K562 (cell line): ENCODE measurements at regions not wholly inside any gene's neighbourhood (a gene's known extent, or its start where the extent isn't known, plus 50 kb on each side); places are given as distances from the start of the nearest gene placed in this dataset.

ENCODE experiments used
- ATAC-seq: fragments of 200-7000 bp; cut with Tn5 transposase; 3 replicates; pipeline ENCODE4 v1.9.1; 2020; ENCODE audit warnings: moderate library complexity
- BruUV-seq: library from RNA; stranded (reverse); fragments of 400-500 nt; replicated peaks from 2 replicates; lab custom pipeline; 2021; lab: Mats Ljungman, UMichigan
- CTCF ChIA-PET: fragments of 300-600 bp; formaldehyde crosslinking; extraction: SDS; loops from one replicate; lab custom pipeline; 2021; ENCODE audit warnings: low intra/inter-chr PET ratio; lab: Yijun Ruan, JAX
- POLR2A ChIA-PET: fragments of 300-600, 350-650 bp; sonication (Branson Sonifier 250); formaldehyde crosslinking; extraction: SDS; loops from one replicate; lab custom pipeline; 2021; ENCODE audit warnings: antibody characterized with exemption, inconsistent platforms; lab: Yijun Ruan, JAX
- DNase-seq, 4 experiments: peaks; one replicate each; pipeline versions ENCODE4 v3.0.0 to v3.0.0-alpha.2; 2011 to 2018; ENCODE audit warnings: low spot score in 3 of 4, mixed read lengths in 3 of 4; ENCODE audit errors: extremely low read depth in 1 of 4
- FAIRE-seq: peaks from 2 replicates; lab custom pipeline; 2011; peaks lifted over from hg19 to GRCh38; lab: Jason Lieb, UNC
- H2AFZ ChIP-seq: 2 replicates; pipeline ENCODE4 v1.6.0; 2011; ENCODE audit warnings: low read depth, low read length, control low read depth, inconsistent platforms
- H3K27ac ChIP-seq: fragments of 200-600 bp; 3 replicates; pipeline ENCODE4 v1.8.0; 2011; ENCODE audit warnings: low read depth, mild to moderate bottlenecking, control low read depth, inconsistent platforms, low read length, moderate library complexity, mixed read lengths; ENCODE audit errors: extremely low read depth
- H3K27me3 ChIP-seq, 2 experiments: fragments of 300-600 bp in 1 of 2; 2 replicates in 1 of 2; 3 replicates in 1 of 2; pipeline versions ENCODE4 v1.6.0 to v1.8.0; 2011; ENCODE audit warnings: inconsistent platforms in 2 of 2, low read length in 2 of 2, mild to moderate bottlenecking in 1 of 2, mixed read lengths in 1 of 2, moderate library complexity in 1 of 2; ENCODE audit not compliant: control insufficient read depth in 2 of 2, insufficient read depth in 2 of 2
- H3K36me3 ChIP-seq: fragments of 300-600 bp; 3 replicates; pipeline ENCODE4 v1.8.0; 2011; ENCODE audit warnings: mild to moderate bottlenecking, low read length, inconsistent platforms; ENCODE audit not compliant: control insufficient read depth, insufficient read depth
- H3K4me1 ChIP-seq, 2 experiments: fragments of 200-600 bp in 1 of 2; replicated peaks in 1 of 2; 2 replicates in 1 of 2; 3 replicates in 1 of 2; pipeline versions ENCODE4 v1.5.1 to v1.8.0; 2011; ENCODE audit warnings: inconsistent platforms in 2 of 2, low read length in 2 of 2, mild to moderate bottlenecking in 1 of 2, mixed read lengths in 1 of 2, moderate library complexity in 1 of 2; ENCODE audit not compliant: control insufficient read depth in 2 of 2, insufficient read depth in 2 of 2
- H3K4me2 ChIP-seq: 2 replicates; pipeline ENCODE4 v1.6.1; 2011; ENCODE audit warnings: low read length, control low read depth, inconsistent platforms, mixed read lengths; ENCODE audit not compliant: insufficient read depth
- H3K4me3 ChIP-seq: fragments of 200-600 bp; sonication (generic), shearing (Covaris generic); 2 replicates; pipeline ENCODE4 v1.5.1; 2016; ENCODE audit warnings: control low read depth, inconsistent platforms
- H3K79me2 ChIP-seq: fragments of 200-600 bp; 3 replicates; pipeline ENCODE4 v1.8.0; 2011; ENCODE audit warnings: low read length, inconsistent platforms; ENCODE audit not compliant: control insufficient read depth, insufficient read depth
- H3K9ac ChIP-seq, 2 experiments: 2 replicates each; pipeline versions ENCODE4 v1.6.0 to v1.6.1; 2011; ENCODE audit warnings: low read depth in 2 of 2, low read length in 2 of 2, control low read depth in 1 of 2, inconsistent platforms in 1 of 2, mild to moderate bottlenecking in 1 of 2, mixed read lengths in 1 of 2; ENCODE audit not compliant: insufficient read depth in 1 of 2
- H3K9me1 ChIP-seq: one replicate; pipeline ENCODE4 v1.6.0; 2011; ENCODE audit warnings: inconsistent platforms, mild to moderate bottlenecking, low read length, moderate library complexity; ENCODE audit not compliant: control insufficient read depth, insufficient read depth
- H3K9me3 ChIP-seq: replicated peaks from 2 replicates; pipeline ENCODE4 v1.5.1; 2011; ENCODE audit warnings: low read depth, low read length, inconsistent platforms; ENCODE audit not compliant: control insufficient read depth, insufficient read depth
- H4K20me1 ChIP-seq: replicated peaks from 2 replicates; pipeline ENCODE4 v1.6.1; 2011; ENCODE audit warnings: low read length, inconsistent platforms, mixed read lengths; ENCODE audit not compliant: control insufficient read depth, insufficient read depth
- ADNP ChIP-seq: fragments of 200-800 bp; sonication (Bioruptor generic); IDR thresholded peaks from 2 replicates; pipeline ENCODE4 v1.6.1; 2016; ENCODE audit warnings: missing genetic modification characterization, missing compliant biosample characterization
- BRD9 ChIP-seq: fragments of 450-650 bp; IDR thresholded peaks from 2 replicates; pipeline ENCODE4 v1.6.1; 2018; ENCODE audit warnings: low read depth; ENCODE audit not compliant: partially characterized antibody
- CBX5 ChIP-seq: IDR thresholded peaks from 2 replicates; pipeline ENCODE4 v1.6.1; 2014; ENCODE audit warnings: low read depth, borderline replicate concordance
- ELK3 ChIP-seq: fragments of 450-650 bp; formaldehyde crosslinking; IDR thresholded peaks from 2 replicates; pipeline ENCODE4 v1.4.0; 2020; ENCODE audit warnings: mild to moderate bottlenecking
- EP300 ChIP-seq: IDR thresholded peaks from 2 replicates; pipeline ENCODE4 v1.6.1; 2012; ENCODE audit warnings: low read length, improper control_type of control experiment
- ERF ChIP-seq: fragments of 450-650 bp; formaldehyde crosslinking; IDR thresholded peaks from 2 replicates; pipeline ENCODE4 v1.4.0; 2020; ENCODE audit warnings: mild to moderate bottlenecking, mixed read lengths
- MTA2 ChIP-seq: fragments of 450-650 bp; IDR thresholded peaks from 2 replicates; pipeline ENCODE4 v1.6.1; 2016; ENCODE audit warnings: low read depth
- TEAD4 ChIP-seq, 2 experiments: sonication (generic) in 1 of 2; formaldehyde crosslinking in 1 of 2; IDR thresholded peaks; 2 replicates each; pipeline versions ENCODE4 v1.6.1 to v1.8.0; 2012 to 2022; ENCODE audit warnings: borderline replicate concordance in 1 of 2, inconsistent platforms in 1 of 2, low read length in 1 of 2, mild to moderate bottlenecking in 1 of 2, missing genetic modification reagents in 1 of 2
- TRIM24 ChIP-seq, 2 experiments: fragments of 450-650 bp; IDR thresholded peaks; 2 replicates each; pipeline ENCODE4 v1.6.1; 2016
- U2AF2 ChIP-seq: fragments of 200-400 bp; formaldehyde crosslinking; optimal IDR thresholded peaks from 2 replicates; pipeline ENCODE3; 2017; ENCODE audit warnings: low read depth, mild to moderate bottlenecking, low read length
- YY1 ChIP-seq, 3 experiments: IDR thresholded peaks; 2 replicates each; pipeline ENCODE4 v1.6.1; 2011; ENCODE audit warnings: low read length in 2 of 3, mild to moderate bottlenecking in 2 of 3, moderate library complexity in 2 of 3, borderline replicate concordance in 1 of 3, control low read depth in 1 of 3, low read depth in 1 of 3; ENCODE audit not compliant: insufficient read depth in 3 of 3, insufficient replicate concordance in 2 of 3, control insufficient read depth in 1 of 3, insufficient read length in 1 of 3; ENCODE audit errors: extremely low read depth in 1 of 3
- ZNF124 ChIP-seq: sonication (generic); formaldehyde crosslinking; IDR thresholded peaks from 2 replicates; pipeline ENCODE4 v1.8.1; 2022; ENCODE audit warnings: missing genetic modification reagents
- ZNF184 ChIP-seq: sonication (generic); formaldehyde crosslinking; IDR thresholded peaks from 2 replicates; pipeline ENCODE4 v1.5.0; 2020; ENCODE audit warnings: missing genetic modification reagents
- ZNF217 ChIP-seq: sonication (generic); formaldehyde crosslinking; IDR thresholded peaks from 2 replicates; pipeline ENCODE4 v1.8.0; 2022; ENCODE audit warnings: mild to moderate bottlenecking, missing genetic modification reagents
- ZNF23 ChIP-seq: fragments of 250-450 bp; sonication (Bioruptor Pico); IDR thresholded peaks from 2 replicates; pipeline ENCODE4 v1.4.0; 2020; ENCODE audit warnings: mild to moderate bottlenecking
- ZNF282 ChIP-seq: sonication (generic); formaldehyde crosslinking; IDR thresholded peaks from 2 replicates; pipeline ENCODE4 v1.8.1; 2023; ENCODE audit warnings: missing genetic modification reagents
- ZNF384 ChIP-seq: IDR thresholded peaks from 2 replicates; pipeline ENCODE4 v1.6.1; 2012; ENCODE audit warnings: low read depth, low read length, improper control_type of control experiment
- WGBS: fragments of 100-300 bp; shearing (Covaris generic); methylation state at CpG from one replicate; pipeline ENCODE4 v1.1.6; 2016; ENCODE audit warnings: low coverage, mixed read lengths; ENCODE audit not compliant: insufficient coverage; ENCODE audit errors: missing lambda C conversion rate; 5-methylcytosine and 5-hydroxymethylcytosine counted together
- in situ Hi-C: fragments of 300-500 bp; cut with MboI; formaldehyde crosslinking; loops from 4 replicates; pipeline ENCODE4 v1.15.0; 2018; ENCODE audit warnings: inconsistent platforms, mixed read lengths
- intact Hi-C: fragments of 100-400 bp; cut with micrococcal nuclease; formaldehyde crosslinking; loops from 2 replicates; pipeline ENCODE4 v1.14.2; 2022
- TF ChIP-seq, protein P1 (sequence below), 2 experiments: fragments of 150-350 bp in 1 of 2; IDR thresholded peaks; 2 replicates each; pipeline ENCODE4 v1.6.1; 2012 to 2016; ENCODE audit warnings: low read depth in 2 of 2, low read length in 2 of 2, mild to moderate bottlenecking in 1 of 2, moderate library complexity in 1 of 2

DNA sequence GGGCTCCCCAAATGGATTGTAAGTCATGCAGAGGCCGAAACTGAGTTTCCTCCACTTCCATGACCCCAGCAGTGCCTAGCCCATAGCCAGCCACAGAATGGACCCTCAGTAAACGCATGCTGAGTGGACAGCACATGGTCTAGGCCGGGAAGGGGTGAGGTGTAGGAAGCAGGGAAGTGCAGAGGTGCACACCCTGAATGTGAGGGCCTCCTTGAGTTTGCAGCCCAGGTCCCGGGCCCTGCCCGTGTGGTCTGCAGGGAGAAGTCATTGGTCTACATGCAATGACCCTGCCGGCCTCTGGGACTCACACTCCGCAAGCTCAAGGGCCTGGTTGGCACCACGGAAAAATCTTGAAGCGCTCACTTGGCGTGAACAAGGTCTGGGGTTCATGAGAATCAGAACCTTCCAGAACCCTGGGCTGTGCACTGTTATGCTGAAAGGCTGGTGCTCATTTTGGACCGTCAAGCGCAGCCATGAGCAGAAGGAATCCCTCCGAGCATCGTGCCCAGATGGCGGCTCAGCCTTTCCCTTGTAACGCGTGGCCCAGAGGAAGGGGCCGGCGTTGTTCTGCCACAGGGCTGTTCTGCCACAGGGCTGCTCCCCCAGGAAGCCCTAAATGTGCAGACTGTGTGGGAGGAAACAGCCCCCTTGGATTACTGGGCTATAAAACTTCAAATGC is 66.4 kb downstream of the PSMG1 start:
- BruUV-seq: no TSS peak
- H3K36me3 ChIP-seq: no peaks in the 10 kb centered on the region
- no peak overlapping the region for H3K4me3 ChIP-seq
- H3K27me3 ChIP-seq: peaks cover 27 to 60% of the 10 kb centered on the region in 2 experiments
- H3K4me2 ChIP-seq: no peak overlapping the region
- WGBS: 4% methylated on average over 19 of the region's 19 CpGs
- no peaks in the 10 kb centered on the region for H4K20me1 ChIP-seq
- POLR2A ChIA-PET: no interaction called here
- FAIRE-seq (no peak), DNase-seq (no peak), ATAC-seq (no peak)
- peaks cover 4 to 10% of the 10 kb centered on the region in 2 experiments; a peak in 3 of 5 replicates for H3K4me1 ChIP-seq
- in situ Hi-C loops: no loop called here
- CTCF ChIA-PET: no interaction called here
- no peak overlapping the region for H3K9ac ChIP-seq
- no peak overlapping the region for H3K27ac ChIP-seq
- no peak overlapping the region for H2AFZ ChIP-seq
- H3K9me3 ChIP-seq: no peaks in the 10 kb centered on the region
- TF ChIP-seq ZNF217 (CRISPR knock-in tag) (no peak), ZNF124 (no peak), ZNF282 (CRISPR knock-in tag) (no peak), YY1 (IDR thresholded peaks at IDR 0.05; ENCODE audit: borderline replicate concordance in 1 of 3, control insufficient read depth in 1 of 3, extremely low read depth in 1 of 3, insufficient read depth in 3 of 3, insufficient read length in 1 of 3, insufficient replicate concordance in 2 of 3, low read depth in 1 of 3, low read length in 2 of 3) (no peak), ZNF23 (CRISPR knock-in tag) (no peak), TEAD4 (IDR thresholded peaks at IDR 0.05; ENCODE audit: low read length) (no peak), TEAD4 (CRISPR knock-in tag; IDR thresholded peaks at IDR 0.05; ENCODE audit: borderline replicate concordance) (no peak), EP300 (no peak), ERF (CRISPR knock-in tag) (no peak), CBX5 (no peak), ELK3 (CRISPR knock-in tag) (no peak), ZNF384 (no peak), TRIM24 (IDR thresholded peaks at IDR 0.05) (no peak), ZNF184 (no peak), MTA2 (no peak), ADNP (tag) (no peak), BRD9 (no peak), U2AF2 (no peak)
- TF ChIP-seq, protein P1, sequence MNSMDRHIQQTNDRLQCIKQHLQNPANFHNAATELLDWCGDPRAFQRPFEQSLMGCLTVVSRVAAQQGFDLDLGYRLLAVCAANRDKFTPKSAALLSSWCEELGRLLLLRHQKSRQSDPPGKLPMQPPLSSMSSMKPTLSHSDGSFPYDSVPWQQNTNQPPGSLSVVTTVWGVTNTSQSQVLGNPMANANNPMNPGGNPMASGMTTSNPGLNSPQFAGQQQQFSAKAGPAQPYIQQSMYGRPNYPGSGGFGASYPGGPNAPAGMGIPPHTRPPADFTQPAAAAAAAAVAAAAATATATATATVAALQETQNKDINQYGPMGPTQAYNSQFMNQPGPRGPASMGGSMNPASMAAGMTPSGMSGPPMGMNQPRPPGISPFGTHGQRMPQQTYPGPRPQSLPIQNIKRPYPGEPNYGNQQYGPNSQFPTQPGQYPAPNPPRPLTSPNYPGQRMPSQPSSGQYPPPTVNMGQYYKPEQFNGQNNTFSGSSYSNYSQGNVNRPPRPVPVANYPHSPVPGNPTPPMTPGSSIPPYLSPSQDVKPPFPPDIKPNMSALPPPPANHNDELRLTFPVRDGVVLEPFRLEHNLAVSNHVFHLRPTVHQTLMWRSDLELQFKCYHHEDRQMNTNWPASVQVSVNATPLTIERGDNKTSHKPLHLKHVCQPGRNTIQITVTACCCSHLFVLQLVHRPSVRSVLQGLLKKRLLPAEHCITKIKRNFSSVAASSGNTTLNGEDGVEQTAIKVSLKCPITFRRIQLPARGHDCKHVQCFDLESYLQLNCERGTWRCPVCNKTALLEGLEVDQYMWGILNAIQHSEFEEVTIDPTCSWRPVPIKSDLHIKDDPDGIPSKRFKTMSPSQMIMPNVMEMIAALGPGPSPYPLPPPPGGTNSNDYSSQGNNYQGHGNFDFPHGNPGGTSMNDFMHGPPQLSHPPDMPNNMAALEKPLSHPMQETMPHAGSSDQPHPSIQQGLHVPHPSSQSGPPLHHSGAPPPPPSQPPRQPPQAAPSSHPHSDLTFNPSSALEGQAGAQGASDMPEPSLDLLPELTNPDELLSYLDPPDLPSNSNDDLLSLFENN (IDR thresholded peaks at IDR 0.05; ENCODE audit: low read depth in 2 of 2, low read length in 2 of 2): no peak
- intact Hi-C loops: no loop called here
- no peaks in the 10 kb centered on the region for H3K9me1 ChIP-seq
- no peaks in the 10 kb centered on the region for H3K79me2 ChIP-seq
